Heart left ventricle (tissue), 16 donors: ENCODE measurements at regions not wholly inside any gene's neighbourhood (a gene's known extent, or its start where the extent isn't known, plus 50 kb on each side); places are given as distances from the start of the nearest gene placed in this dataset.

Source experiments
- ATAC-seq, 4 donors: fragments of 200-7000 bp; cut with Tn5 transposase; one replicate each; pipeline ENCODE4 v1.9.1; 2020 to 2022; ENCODE audit warnings: moderate library complexity in 4 of 4, mild to moderate bottlenecking in 3 of 4, moderate number of reproducible peaks in 1 of 4
- DNase-seq, 5 donors: peaks; one replicate each; pipeline ENCODE4 v3.0.0-alpha.2; 2020
- H3K27ac ChIP-seq, 12 donors: fragments of 200-600 bp; sonication (generic) in 4 of 12; one replicate each; pipeline versions ENCODE4 v1.5.0 to v1.8.0; 2016 to 2022; ENCODE audit warnings: mild to moderate bottlenecking in 2 of 12
- H3K27me3 ChIP-seq, 9 donors: fragments of 200-600 bp; sonication (generic) in 2 of 9; one replicate each; pipeline versions ENCODE4 v1.5.1 to v1.8.0; 2016 to 2022; ENCODE audit warnings: mild to moderate bottlenecking in 3 of 9
- H3K36me3 ChIP-seq, 9 donors: fragments of 200-600 bp; sonication (generic) in 2 of 9; one replicate each; pipeline versions ENCODE4 v1.5.0 to v1.8.0; 2018 to 2022; ENCODE audit warnings: mild to moderate bottlenecking in 2 of 9
- H3K4me1 ChIP-seq, 12 donors: fragments of 200-600 bp; sonication (generic) in 4 of 12; one replicate each; pipeline versions ENCODE4 v1.5.0 to v1.8.0; 2016 to 2022; ENCODE audit warnings: mild to moderate bottlenecking in 3 of 12
- H3K4me3 ChIP-seq, 12 donors: fragments of 200-600 bp; sonication (generic) in 4 of 12; one replicate each; pipeline versions ENCODE4 v1.5.0 to v1.8.0; 2017 to 2022; ENCODE audit warnings: mild to moderate bottlenecking in 9 of 12, moderate library complexity in 4 of 12
- H3K9me3 ChIP-seq, 12 donors: fragments of 200-600 bp; sonication (generic) in 4 of 12; one replicate each; pipeline versions ENCODE4 v1.5.0 to v1.8.0; 2016 to 2022; ENCODE audit warnings: mild to moderate bottlenecking in 1 of 12
- POLR2A ChIP-seq, 2 donors: fragments of 450-650 bp; IDR thresholded peaks; one replicate each; pipeline ENCODE4 v1.6.1; 2017; ENCODE audit warnings: antibody characterized with exemption in 2 of 2, mild to moderate bottlenecking in 2 of 2, moderate library complexity in 2 of 2
- WGBS, 4 donors: extraction: QIAGEN DNeasy Blood & Tissue Kit in 2 of 4; methylation state at CpG; one replicate each; pipeline versions ENCODE4 v1.1.5 to v1.1.7; 2013 to 2018; 5-methylcytosine and 5-hydroxymethylcytosine counted together
- intact Hi-C, 10 donors: fragments of 100-400 bp; cut with DNase I; formaldehyde crosslinking; loops; one replicate each; pipeline versions ENCODE4 v1.11.1 to v1.14.2; 2022
- TF ChIP-seq, protein P1 (sequence below), 12 donors: fragments of 200-600 bp; sonication (generic) in 4 of 12; IDR thresholded peaks; one replicate each; pipeline versions ENCODE4 v1.5.0 to v1.8.0; 2018 to 2022; ENCODE audit warnings: antibody characterized with exemption in 12 of 12, mild to moderate bottlenecking in 5 of 12
- donor health status: ischemic (EF 13 %, LVEDD 7.1; RV severe dilation, severe dysfunction).
- donor health status: healthy with polysubstance abuse.
- donor health status: DM: no; HTN: yes; CAD: no.
- donor health status: DM: no; HTN: no; CAD: no.
- donor health status: ischemic (EF 25% LVEDD 6.9; RV normal size, moderate dysfunction).
- donor health status: ischemic (EF 25% LVEDD 5.7; RV mildly dilated, moderate dysfunction).
- donor health status: healthy.
- donor health status: DM: yes; HTN: yes; CAD: no.
- donor health status: ischemic (EF 35%, LVEDD 5.7; RV mildly dilated, moderate dysfunction).
- donor health status: nonischemic (EF 11% LVEDD 7.7; RV severe dilation, severe dysfunction).
- donor health status: DM: yes; HTN: yes; CAD: no.
- donor health status: PGD.
- donor health status: ischemic (EF 29% LVEDD 5.4; RV normal size, mild dysfunction).
- donor health status: nonischemic (EF 23%, LVEDD 6.1; RV moderate dilation, normal function).

DNA sequence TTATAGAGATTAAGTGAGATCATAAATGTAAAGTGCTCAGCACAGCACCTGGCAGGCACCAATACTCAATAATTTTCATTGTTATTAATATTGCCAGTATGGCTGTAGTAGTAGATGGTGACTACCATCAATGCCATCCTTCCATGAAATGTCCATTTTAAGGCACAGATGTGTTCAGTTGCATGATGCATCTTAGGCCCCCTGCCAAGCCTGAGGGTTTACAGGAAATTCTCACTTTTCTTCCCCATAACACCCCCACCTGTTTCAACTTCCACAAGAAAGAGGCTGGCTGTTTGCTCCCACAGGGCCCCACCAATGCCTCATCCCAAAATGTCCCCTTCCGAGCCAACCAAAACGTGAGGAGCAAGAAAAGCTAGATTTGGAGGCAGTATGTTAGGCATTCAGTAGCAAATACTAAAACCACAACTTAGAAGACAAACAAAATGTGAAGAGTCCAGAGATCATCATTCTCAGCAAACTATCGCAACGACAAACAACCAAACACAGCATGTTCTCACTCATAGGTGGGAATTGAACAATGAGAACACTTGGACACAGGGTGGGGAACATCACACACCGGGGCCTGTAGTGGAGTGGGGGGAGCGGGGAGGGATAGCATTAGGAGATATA is 110.6 kb upstream of the NHSL1 start:
- no peaks in the 10 kb centered on the region for H3K36me3 ChIP-seq
- H3K27me3 ChIP-seq = no peaks in the 10 kb centered on the region
- H3K4me1 ChIP-seq = no peaks in the 10 kb centered on the region
- no peak for DNase-seq
- H3K4me3 ChIP-seq = no peak overlapping the region
- no peak for ATAC-seq
- no peaks in the 10 kb centered on the region for H3K9me3 ChIP-seq
- intact Hi-C loops = no loop called here
- TF ChIP-seq, protein P1, sequence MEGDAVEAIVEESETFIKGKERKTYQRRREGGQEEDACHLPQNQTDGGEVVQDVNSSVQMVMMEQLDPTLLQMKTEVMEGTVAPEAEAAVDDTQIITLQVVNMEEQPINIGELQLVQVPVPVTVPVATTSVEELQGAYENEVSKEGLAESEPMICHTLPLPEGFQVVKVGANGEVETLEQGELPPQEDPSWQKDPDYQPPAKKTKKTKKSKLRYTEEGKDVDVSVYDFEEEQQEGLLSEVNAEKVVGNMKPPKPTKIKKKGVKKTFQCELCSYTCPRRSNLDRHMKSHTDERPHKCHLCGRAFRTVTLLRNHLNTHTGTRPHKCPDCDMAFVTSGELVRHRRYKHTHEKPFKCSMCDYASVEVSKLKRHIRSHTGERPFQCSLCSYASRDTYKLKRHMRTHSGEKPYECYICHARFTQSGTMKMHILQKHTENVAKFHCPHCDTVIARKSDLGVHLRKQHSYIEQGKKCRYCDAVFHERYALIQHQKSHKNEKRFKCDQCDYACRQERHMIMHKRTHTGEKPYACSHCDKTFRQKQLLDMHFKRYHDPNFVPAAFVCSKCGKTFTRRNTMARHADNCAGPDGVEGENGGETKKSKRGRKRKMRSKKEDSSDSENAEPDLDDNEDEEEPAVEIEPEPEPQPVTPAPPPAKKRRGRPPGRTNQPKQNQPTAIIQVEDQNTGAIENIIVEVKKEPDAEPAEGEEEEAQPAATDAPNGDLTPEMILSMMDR (IDR thresholded peaks at IDR 0.05) = no peak
- no peak for TF ChIP-seq POLR2A (IDR thresholded peaks at IDR 0.05)
- H3K27ac ChIP-seq = no peak overlapping the region
- WGBS, 4 donors = 90 to 96% (median 95%) methylated on average over 6 of the region's 6 CpGs

DNA sequence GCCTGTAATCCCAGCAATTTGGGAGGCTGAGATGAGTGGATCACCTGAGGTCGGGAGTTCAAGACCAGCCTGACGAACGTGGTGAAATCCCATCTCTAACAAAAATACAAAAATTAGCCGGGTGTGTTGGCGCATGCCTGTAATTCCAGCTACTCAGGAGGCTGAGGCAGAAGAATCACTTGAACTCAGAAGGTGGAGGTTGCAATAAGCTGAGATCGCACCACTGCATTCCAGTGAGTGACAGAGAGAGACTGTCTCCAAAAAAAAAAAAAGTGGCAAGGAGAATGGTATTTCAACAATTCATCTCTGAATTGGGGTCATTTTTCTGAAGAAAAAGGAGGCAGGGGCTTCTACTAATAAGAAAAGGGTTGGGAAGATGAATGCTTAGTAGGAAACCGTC is 111.5 kb upstream of the NHSL1 start:
- intact Hi-C loops = no loop called here
- no peak for ATAC-seq
- no peak for DNase-seq
- Histone ChIP-seq H3K4me1 (no peaks in the 10 kb centered on the region), H3K27ac (no peak overlapping the region), H3K9me3 (no peaks in the 10 kb centered on the region), H3K27me3 (no peaks in the 10 kb centered on the region), H3K36me3 (no peaks in the 10 kb centered on the region), H3K4me3 (no peak overlapping the region)
- 60 to 86% (median 76%) methylated on average over 7 of the region's 7 CpGs for WGBS, 4 donors
- TF ChIP-seq, protein P1 (IDR thresholded peaks at IDR 0.05) = no peak
- no peak for TF ChIP-seq POLR2A (IDR thresholded peaks at IDR 0.05)

DNA sequence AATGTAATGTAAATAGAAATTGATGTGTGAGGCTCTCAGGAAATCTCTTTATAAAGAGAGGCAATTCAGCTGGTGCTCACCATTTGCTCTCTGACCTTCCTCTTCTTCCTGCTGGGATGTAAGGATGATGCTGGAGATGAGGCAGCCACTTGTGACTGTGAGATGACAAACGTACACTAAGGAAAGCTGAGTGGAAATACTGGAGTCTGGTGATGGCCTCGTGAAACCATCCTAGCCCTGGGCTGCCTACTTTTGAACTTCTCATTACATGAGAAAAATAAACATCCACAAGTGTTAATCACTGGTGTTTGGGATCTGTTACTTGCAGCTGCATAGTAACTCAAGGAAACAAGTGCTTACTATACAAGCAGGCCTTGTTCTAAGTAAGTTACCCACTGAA is 114.9 kb upstream of the NHSL1 start:
- no peaks in the 10 kb centered on the region for H3K9me3 ChIP-seq
- TF ChIP-seq, protein P1 (IDR thresholded peaks at IDR 0.05) = no peak
- no peak for TF ChIP-seq POLR2A (IDR thresholded peaks at IDR 0.05)
- no peak overlapping the region for H3K4me3 ChIP-seq
- DNase-seq (no peak), ATAC-seq (no peak)
- H3K27ac ChIP-seq = no peak overlapping the region
- no peaks in the 10 kb centered on the region for H3K4me1 ChIP-seq
- 79 to 86% (median 85%) methylated on average over 2 of the region's 2 CpGs for WGBS, 4 donors
- no peaks in the 10 kb centered on the region for H3K27me3 ChIP-seq
- H3K36me3 ChIP-seq = no peaks in the 10 kb centered on the region
- intact Hi-C loops = no loop called here

DNA sequence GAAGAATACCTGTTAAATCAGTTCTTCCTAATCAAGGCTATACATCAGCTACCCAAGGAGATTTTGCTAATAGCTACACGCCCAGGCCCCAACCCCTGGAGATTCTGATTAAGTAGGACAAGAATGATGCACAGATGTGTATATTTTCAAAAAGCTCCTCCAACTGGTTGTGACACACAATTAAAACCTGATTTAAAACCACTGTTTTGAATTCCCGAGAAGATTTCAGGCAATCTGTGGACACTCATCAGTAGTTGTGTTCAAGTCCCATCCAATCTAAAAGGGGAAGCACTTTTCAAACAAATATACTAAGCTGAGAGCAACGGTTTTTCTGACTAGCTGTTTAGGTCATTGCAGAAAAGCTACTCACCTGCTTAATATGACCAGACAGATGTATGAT is 118.9 kb upstream of the NHSL1 start:
- no peak for TF ChIP-seq POLR2A (IDR thresholded peaks at IDR 0.05)
- TF ChIP-seq, protein P1 (IDR thresholded peaks at IDR 0.05) = no peak
- H3K4me1 ChIP-seq = no peaks in the 10 kb centered on the region
- H3K36me3 ChIP-seq = no peaks in the 10 kb centered on the region
- no peaks in the 10 kb centered on the region for H3K9me3 ChIP-seq
- ATAC-seq (no peak), DNase-seq (no peak)
- WGBS, 4 donors = 84 to 88% (median 85%) methylated on average over 3 of the region's 3 CpGs
- H3K27me3 ChIP-seq = no peaks in the 10 kb centered on the region
- no peak overlapping the region for H3K27ac ChIP-seq
- no peak overlapping the region for H3K4me3 ChIP-seq
- intact Hi-C loops = no loop called here
